ENCODE measurements at regions not wholly inside any gene's neighbourhood (a gene's known extent, or its start where the extent isn't known, plus 50 kb on each side); places are given as distances from the start of the nearest gene placed in this dataset.

DNA sequence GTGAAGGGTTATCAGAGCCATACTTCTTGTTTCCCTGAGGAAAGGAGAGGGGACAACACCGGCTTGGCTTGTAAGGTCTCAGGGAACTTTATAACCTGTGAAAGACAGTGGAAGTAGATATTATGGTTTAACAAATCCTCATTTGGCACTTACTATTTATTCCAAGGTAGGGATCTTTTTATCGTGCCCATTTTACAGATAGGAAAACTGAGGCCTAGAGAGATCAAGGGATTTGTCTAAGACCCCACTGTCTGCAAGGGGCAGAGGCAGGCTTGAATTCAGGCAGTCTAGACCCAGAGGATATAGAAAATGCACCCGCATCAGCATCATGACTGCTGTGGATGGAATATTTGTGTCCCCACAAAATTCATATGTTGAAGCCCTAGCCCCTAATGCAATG is 118.4 kb upstream of the CST7 start:
- TF ChIP-seq TCF7L2 (IDR thresholded peaks at IDR 0.05; ENCODE audit: low read depth, low read length) (no peak), POLR2AphosphoS5 (IDR thresholded peaks at IDR 0.05; ENCODE audit: low read depth, low read length) (no peak), SIN3A (IDR thresholded peaks at IDR 0.05; ENCODE audit: borderline replicate concordance, insufficient read depth, low read depth, low read length) (no peak)
- TF ChIP-seq, protein P1, sequence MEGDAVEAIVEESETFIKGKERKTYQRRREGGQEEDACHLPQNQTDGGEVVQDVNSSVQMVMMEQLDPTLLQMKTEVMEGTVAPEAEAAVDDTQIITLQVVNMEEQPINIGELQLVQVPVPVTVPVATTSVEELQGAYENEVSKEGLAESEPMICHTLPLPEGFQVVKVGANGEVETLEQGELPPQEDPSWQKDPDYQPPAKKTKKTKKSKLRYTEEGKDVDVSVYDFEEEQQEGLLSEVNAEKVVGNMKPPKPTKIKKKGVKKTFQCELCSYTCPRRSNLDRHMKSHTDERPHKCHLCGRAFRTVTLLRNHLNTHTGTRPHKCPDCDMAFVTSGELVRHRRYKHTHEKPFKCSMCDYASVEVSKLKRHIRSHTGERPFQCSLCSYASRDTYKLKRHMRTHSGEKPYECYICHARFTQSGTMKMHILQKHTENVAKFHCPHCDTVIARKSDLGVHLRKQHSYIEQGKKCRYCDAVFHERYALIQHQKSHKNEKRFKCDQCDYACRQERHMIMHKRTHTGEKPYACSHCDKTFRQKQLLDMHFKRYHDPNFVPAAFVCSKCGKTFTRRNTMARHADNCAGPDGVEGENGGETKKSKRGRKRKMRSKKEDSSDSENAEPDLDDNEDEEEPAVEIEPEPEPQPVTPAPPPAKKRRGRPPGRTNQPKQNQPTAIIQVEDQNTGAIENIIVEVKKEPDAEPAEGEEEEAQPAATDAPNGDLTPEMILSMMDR (IDR thresholded peaks at IDR 0.05), result no peak
- TF ChIP-seq, protein P2, sequence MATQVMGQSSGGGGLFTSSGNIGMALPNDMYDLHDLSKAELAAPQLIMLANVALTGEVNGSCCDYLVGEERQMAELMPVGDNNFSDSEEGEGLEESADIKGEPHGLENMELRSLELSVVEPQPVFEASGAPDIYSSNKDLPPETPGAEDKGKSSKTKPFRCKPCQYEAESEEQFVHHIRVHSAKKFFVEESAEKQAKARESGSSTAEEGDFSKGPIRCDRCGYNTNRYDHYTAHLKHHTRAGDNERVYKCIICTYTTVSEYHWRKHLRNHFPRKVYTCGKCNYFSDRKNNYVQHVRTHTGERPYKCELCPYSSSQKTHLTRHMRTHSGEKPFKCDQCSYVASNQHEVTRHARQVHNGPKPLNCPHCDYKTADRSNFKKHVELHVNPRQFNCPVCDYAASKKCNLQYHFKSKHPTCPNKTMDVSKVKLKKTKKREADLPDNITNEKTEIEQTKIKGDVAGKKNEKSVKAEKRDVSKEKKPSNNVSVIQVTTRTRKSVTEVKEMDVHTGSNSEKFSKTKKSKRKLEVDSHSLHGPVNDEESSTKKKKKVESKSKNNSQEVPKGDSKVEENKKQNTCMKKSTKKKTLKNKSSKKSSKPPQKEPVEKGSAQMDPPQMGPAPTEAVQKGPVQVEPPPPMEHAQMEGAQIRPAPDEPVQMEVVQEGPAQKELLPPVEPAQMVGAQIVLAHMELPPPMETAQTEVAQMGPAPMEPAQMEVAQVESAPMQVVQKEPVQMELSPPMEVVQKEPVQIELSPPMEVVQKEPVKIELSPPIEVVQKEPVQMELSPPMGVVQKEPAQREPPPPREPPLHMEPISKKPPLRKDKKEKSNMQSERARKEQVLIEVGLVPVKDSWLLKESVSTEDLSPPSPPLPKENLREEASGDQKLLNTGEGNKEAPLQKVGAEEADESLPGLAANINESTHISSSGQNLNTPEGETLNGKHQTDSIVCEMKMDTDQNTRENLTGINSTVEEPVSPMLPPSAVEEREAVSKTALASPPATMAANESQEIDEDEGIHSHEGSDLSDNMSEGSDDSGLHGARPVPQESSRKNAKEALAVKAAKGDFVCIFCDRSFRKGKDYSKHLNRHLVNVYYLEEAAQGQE (IDR thresholded peaks at IDR 0.05; ENCODE audit: insufficient read depth in 1 of 2, low read depth in 2 of 2, low read length in 1 of 2), result no peak
